Gastrocnemius medialis (tissue), 4 donors: ENCODE measurements at regions not wholly inside any gene's neighbourhood (a gene's known extent, or its start where the extent isn't known, plus 50 kb on each side); places are given as distances from the start of the nearest gene placed in this dataset.

Experiments
- CTCF ChIP-seq, 5 experiments: fragments of 450-650 bp in 3 of 5; fragments of 200-600 bp in 2 of 5; sonication (generic) in 2 of 5; IDR thresholded peaks in 4 of 5; conservative IDR thresholded peaks in 1 of 5; 1 replicate in 4 of 5; 2 replicates in 1 of 5; pipeline ENCODE4 v1.5.1; 2016 to 2019; ENCODE audit warnings: antibody characterized with exemption in 5 of 5, mild to moderate bottlenecking in 3 of 5, moderate library complexity in 3 of 5
- POLR2A ChIP-seq, 2 donors: fragments of 450-650 bp; IDR thresholded peaks; one replicate each; pipeline ENCODE4 v1.6.1; 2017; ENCODE audit warnings: antibody characterized with exemption in 2 of 2, mild to moderate bottlenecking in 2 of 2, moderate library complexity in 2 of 2

DNA sequence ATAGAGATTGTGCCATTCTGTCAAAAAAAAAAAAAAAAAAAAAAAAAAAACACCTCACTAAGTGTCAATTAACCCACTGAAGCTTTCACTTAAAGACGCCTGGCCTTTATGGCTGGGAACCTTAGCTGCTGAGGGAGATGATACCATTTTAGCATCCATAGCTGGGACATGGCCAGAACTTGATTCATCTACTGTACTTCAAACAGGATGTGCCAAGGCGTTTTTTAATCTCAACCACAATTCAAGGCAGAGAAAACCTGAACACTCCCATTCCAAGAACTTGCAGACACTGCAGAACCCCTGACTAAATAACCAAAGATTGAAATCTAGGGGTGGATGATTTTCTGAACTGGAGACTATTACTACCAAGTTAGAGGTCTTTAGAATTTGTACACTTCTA lies 996.6 kb downstream of the SORCS1 start:
- TF ChIP-seq CTCF (IDR thresholded peaks at IDR 0.05 in 4 of 5, conservative IDR thresholded peaks at IDR 0.05 in 1 of 5) (no peak), POLR2A (IDR thresholded peaks at IDR 0.05) (no peak)
